HEK293T (cell line): ENCODE measurements at regions not wholly inside any gene's neighbourhood (a gene's known extent, or its start where the extent isn't known, plus 50 kb on each side); places are given as distances from the start of the nearest gene placed in this dataset.

Experiments
- BHLHE40 ChIP-seq: fragments of 450-650 bp; IDR thresholded peaks from 2 replicates; pipeline ENCODE4 v1.6.1; 2016; ENCODE audit warnings: mild to moderate bottlenecking, moderate library complexity, borderline replicate concordance
- FOXA1 ChIP-seq: fragments of 450-650 bp; IDR thresholded peaks from 2 replicates; pipeline ENCODE4 v1.6.1; 2016; ENCODE audit warnings: mild to moderate bottlenecking
- FOXK2 ChIP-seq: fragments of 450-650 bp; IDR thresholded peaks from 2 replicates; pipeline ENCODE4 v1.6.1; 2016; ENCODE audit warnings: mild to moderate bottlenecking
- SUZ12 ChIP-seq: fragments of 450-650 bp; IDR thresholded peaks from 2 replicates; pipeline ENCODE4 v1.6.1; 2016; ENCODE audit warnings: mild to moderate bottlenecking
- TARDBP ChIP-seq: fragments of 450-650 bp; IDR thresholded peaks from 2 replicates; pipeline ENCODE4 v1.6.1; 2016
- ZNF384 ChIP-seq: fragments of 450-650 bp; IDR thresholded peaks from 2 replicates; pipeline ENCODE4 v1.6.1; 2016

DNA sequence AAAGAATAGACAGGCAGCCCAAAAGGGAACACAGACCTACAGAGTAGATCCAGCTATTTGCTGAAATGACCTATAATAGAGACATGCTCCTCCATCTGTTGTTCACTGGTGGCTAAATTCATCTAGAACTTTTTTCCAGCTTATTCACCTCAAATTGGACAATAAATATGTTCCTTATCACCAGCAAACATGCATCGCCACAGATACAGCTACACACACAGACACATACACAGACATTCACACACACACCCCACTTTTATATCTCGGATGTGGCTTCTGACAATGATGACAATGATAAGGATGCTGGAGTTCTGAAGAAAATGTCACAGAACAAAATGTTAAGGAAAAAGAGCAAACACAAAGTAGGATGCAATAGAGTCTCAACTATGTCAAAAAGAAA, 175.4 kb downstream of the LSM5 start:
- no peak for TF ChIP-seq SUZ12
- no peak for TF ChIP-seq BHLHE40
- no peak for TF ChIP-seq ZNF384
- TF ChIP-seq TARDBP, result no peak
- TF ChIP-seq FOXK2, result no peak
- TF ChIP-seq FOXA1, result no peak
